Fibroblast of skin of left biceps (primary cell): ENCODE measurements at regions not wholly inside any gene's neighbourhood (a gene's known extent, or its start where the extent isn't known, plus 50 kb on each side); places are given as distances from the start of the nearest gene placed in this dataset.
"Not testable (repeated sequence)": the region's sequence is repeated elsewhere in the genome, so short reads cannot be mapped to it uniquely, and the experiment has no call there.

Experiments
- DNase-seq, 2 experiments: peaks; one replicate each; pipeline ENCODE4 v3.0.0-alpha.2; 2013; ENCODE audit warnings: low read depth in 2 of 2

- DNase-seq: no peak
Measured at GRCh38 chr13:81565849-81566248, 1224.9 kb upstream of the SPRY2 start.

GRCh38 chr13:81563091-81563490 is 1222.2 kb upstream of the SPRY2 start:
- no peak for DNase-seq

DNA sequence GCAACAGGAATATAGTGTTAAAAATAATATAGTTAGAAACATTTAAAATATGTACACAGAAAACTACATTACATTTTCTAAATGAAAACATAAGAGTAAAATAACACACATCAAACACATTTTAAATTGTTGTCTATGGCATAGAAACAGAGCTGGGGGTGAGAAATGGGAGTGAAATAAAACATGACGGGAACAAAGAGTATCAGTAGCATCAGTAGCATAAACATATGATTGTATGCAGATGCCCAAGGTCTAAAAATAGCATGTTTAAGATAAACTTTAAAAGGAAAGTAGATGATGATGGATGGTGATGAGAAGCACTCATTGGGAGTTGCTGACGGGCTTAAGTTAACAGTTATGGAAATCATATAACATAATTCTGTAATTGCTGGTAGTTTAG is 1221.7 kb upstream of the SPRY2 start:
- DNase-seq: no peak

DNA sequence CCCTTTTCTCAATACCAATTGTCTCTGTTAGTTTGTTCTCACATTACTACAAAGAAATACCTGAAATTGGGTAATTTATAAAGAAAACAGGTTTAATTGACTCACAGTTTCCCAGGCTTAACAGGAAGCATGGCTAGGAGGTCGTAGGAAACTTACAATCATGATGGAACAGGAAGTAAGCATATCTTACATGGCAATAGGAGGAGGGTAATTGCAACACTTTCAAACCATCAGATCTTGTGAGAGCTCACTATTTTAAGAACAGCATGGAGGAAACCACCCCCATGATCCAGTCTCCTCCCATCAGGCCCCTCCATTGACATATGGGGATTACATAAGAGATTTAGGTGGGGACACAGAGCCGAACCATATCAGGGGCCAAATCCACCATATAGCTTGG is 1210.1 kb upstream of the SPRY2 start:
- DNase-seq: no peak

- not testable (repeated sequence) for DNase-seq
Measured at GRCh38 chr13:81546294-81546693, 1205.4 kb upstream of the SPRY2 start.

GRCh38 chr13:81540777-81541176 is 1199.9 kb upstream of the SPRY2 start:
- DNase-seq: no peak

GRCh38 chr13:81539643-81540150 is 1198.8 kb upstream of the SPRY2 start:
- DNase-seq: no peak

DNA sequence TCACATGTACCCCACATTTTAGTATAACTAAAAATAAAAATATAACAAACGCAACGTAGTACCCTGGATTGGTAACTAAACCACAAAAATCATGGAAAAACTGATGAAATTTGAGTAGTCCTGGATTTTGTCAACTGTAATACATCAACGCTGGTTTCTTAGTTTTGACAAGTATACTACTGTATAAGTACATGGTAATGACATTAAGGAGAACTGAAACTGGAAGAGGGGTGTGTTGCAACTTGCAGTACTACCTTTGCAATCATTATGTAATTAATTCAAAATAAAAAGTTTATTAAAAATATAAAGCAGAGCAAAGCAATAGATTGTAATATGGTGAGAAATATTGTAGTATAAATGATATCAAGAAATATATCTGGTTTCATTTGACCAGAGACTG is 1158.0 kb upstream of the SPRY2 start:
- DNase-seq: no peak

DNA sequence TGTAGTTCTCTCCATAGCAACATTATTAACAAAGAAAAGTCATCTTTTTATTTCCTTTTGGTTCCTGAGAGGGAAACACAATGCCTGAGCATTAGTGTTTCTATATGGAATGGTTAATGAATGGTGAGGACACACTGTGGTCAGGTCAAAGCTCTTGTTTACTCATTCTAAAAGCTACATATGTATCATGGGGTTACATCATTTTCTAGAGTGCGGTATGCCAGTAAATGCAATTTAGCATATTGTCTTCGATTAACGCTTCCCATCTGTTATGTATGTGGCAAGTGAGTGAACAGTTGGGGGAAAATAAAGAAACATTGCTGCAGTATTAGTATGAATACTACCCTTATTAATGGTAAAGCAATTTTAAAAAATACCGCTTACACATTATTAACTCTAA is 1152.2 kb upstream of the SPRY2 start:
- DNase-seq: no peak

DNA sequence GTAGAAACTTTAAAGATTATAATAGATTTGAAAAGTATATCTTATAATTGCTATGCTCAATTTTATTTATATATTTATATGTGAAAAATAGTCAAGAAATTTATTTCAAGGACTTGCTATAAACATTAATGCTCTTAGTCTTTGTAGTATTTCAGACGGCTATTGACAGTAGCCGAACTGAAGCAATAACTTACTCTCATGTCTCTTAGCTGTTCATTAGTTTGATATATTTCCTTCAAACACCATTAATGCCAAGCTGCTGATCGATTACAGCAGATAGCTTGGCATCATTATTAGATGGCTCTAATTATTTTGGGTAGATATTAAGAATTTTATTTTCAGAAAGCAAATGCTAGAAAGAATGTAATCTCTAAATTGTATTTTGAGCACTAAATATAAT is 1151.5 kb upstream of the SPRY2 start:
- no peak for DNase-seq

- DNase-seq: no peak
Measured at GRCh38 chr13:81488021-81488420, 1147.1 kb upstream of the SPRY2 start.

GRCh38 chr13:81487151-81487550 is 1146.2 kb upstream of the SPRY2 start:
- no peak for DNase-seq

DNA sequence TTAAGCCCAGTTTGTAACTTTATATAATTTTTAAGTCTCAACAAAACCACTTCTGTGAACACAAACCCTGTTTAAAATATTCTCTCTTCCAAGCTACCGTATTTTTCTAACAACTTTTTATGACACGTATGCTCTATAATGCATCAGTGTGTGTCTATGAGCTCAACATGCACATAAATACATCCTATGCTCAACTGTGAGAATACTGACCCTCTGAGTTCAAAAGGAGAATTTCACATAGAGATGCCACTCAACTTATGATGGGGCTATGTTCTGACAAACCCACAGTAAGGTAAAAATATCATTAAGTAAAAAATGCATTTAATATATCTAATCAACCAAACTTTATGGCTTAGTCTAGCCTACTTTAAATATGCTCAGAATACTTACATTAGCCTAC is 1139.7 kb upstream of the SPRY2 start:
- DNase-seq: no peak

GRCh38 chr13:81473366-81473899 is 1132.5 kb upstream of the SPRY2 start:
- no peak for DNase-seq

DNA sequence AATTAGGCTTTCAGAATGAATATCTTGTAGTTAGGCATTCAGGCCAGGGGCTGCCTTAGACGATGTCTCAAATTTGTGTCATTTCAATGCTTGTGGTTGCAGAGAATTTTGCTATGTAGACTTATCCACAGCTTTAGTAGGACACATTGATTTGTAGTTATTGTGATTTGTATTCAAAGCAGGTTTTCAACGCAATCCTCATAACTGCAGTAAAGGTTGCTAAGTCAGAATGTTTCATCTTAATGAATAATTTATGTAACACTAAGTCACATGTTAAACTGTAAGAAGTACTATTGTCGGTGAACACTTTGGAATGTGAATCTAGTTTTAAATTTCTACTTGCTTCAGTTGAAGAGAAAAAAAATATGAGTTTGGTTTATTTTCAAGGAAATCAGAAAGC is 1117.2 kb upstream of the SPRY2 start:
- DNase-seq: no peak

DNA sequence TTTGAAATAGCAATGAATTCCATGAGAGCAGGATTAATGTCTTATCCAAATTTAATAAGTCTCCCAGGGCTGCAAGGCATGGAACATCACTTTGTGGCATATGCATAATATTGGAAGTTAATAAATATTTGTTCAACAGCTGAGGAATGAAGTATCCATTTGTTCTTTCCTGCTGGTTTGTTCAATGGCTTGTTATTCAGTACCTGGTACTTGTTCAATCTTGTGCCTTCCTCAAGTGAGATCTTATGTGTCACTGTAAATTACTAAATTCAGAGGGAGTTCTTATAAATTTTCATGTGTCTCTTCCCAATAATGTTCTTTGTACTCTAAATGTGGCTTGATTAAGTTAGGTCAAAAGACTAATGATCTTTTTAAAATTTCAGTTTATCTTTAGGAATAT is 1105.5 kb upstream of the SPRY2 start:
- DNase-seq: no peak

- no peak for DNase-seq
Measured at GRCh38 chr13:81442904-81443303, 1102.0 kb upstream of the SPRY2 start.

DNA sequence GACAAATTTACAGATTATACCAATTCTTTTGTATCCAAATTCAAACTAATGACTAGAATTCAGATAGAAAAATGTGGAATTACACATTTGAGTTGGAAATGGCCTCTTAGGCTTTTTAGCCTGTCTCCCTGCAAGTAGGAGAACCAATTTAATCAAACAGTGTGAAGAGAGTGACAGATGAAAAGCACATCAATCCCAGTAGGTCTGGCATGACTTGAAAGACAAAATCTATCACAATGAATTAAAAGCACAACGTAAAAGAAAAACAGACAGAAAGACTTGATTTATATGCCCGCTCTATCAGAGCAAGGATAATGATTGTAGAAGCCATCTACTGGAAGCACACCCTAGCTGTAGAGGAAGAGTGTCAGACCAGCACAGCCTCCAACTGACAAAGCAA is 1084.4 kb upstream of the SPRY2 start:
- DNase-seq: no peak

DNA sequence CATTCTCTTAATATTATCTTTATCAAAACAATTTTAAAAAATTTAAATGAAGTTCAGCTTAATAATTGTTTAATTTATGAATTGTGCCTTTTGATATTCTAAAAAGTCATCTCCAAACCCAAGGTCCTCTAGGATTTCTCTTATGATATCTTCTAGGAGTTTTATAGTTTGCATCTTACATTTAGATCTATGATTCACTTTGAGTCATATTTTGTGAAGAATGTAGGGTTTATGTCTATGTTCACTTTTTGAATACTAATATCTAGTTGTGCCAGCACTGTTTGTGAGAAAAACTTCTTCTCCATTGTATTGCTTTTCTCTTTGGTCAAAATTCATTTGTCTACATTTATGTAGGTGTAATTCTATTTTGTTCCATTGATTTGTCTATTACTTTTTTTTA is 1068.4 kb upstream of the SPRY2 start:
- DNase-seq: no peak

DNA sequence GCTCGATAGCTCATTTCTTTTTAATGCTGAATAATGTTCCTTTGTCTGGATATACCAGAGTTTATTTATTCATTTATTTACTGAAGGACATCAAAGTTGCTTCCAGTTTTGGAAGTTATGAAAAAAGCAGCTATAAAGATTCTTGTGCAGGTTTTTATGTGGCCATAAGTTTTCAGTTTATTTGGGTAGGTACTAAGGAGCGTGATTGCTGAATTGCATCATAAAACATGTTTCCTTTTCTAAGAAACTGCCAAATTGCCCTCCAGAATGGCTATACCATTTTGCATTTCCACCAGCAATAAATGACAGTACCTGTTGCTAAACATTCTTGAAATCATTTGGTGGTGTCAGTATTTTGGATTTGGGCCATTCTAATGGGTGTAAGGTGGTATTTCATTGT is 1067.7 kb upstream of the SPRY2 start:
- DNase-seq: no peak

DNA sequence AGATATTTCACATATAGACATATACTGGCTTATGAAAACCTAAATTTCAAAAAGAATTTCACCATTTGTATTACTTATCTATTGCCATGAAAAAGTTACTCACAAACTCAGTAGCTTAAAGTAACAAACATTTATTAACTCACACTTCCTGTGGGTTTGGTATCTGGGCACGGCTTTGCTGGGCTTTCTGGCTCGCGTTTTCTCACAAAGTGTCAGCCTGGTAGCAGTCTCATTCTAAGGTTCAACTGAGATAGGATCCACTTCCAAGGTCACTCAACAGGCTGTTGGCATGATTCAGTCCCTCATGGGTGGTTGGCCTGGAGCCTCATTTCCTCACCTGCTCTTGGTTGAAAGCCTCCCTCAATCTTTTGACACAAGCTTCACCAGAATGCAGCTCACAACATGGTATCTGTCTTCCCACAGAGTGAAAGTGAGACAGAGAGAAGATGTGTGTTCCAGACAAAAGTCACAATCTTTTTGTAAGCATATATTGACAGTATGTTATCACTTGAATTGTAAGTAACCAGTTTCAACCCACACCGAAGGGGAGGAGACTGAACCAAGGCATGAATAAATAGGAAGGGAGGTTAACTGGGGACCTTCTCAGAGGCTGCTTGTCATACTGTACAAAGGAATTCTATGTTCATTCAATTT is 1065.8 kb upstream of the SPRY2 start:
- DNase-seq: no peak

DNA sequence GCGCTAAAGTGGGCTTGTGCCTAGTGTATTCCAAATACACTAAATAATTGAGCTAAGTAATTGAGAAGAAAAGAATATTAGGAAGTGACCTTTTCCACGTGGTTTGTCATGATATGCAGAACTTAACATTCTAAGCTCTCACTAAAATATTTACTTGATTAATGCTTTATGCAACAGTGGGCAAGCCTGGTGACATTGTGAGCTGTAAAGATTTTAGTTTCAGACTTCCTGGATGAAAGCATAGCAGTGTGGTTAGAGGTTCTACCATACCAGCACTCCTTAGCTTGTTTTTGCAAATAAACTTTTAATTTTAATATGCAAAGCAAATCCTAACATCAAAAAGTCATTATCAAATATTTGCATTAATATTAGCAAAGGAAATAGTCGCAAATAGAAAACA is 1065.1 kb upstream of the SPRY2 start:
- DNase-seq: no peak

- no peak for DNase-seq
Measured at GRCh38 chr13:81396192-81396591, 1055.3 kb upstream of the SPRY2 start.

DNA sequence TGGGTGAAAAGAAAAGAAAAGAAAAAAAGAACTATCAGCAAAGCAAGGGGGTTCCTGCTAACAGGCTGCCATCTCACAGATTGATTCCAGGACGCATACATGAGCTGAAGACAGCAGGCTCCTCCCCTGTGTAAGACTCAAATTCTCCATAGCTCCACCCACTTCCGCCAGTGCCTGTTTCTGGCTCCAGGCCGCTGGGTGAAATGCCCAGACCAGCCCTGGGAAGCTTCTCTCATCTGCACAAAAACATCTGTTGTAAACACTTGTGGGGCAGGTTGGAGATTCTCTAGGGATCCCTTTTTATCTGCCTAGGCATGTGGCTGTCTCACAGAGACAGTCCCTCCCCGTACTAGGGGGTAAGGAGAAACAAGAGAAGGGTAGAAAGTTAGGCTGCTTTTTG is 1054.4 kb upstream of the SPRY2 start:
- DNase-seq: no peak
